GM23338 (cell line): ENCODE measurements at regions not wholly inside any gene's neighbourhood (a gene's known extent, or its start where the extent isn't known, plus 50 kb on each side); places are given as distances from the start of the nearest gene placed in this dataset.

Experiments used
- ATAC-seq: fragments of 200-7000 bp; cut with Tn5 transposase; 3 replicates; pipeline ENCODE4 v1.9.1; 2020
- DNase-seq: peaks from one replicate; pipeline ENCODE4 v3.0.0-alpha.2; 2015; ENCODE audit warnings: low spot score
- H2AFZ ChIP-seq: fragments of 200-600 bp; sonication (generic); 2 replicates; pipeline ENCODE4 v1.8.0; 2016; ENCODE audit warnings: antibody characterized with exemption, mild to moderate bottlenecking, moderate library complexity
- H3F3A ChIP-seq: fragments of 200-600 bp; sonication (generic); replicated peaks from 2 replicates; pipeline ENCODE4 v1.8.0; 2017; ENCODE audit warnings: antibody characterized with exemption, mixed run types, low read depth
- H3K27ac ChIP-seq: fragments of 200-600 bp; sonication (generic); 2 replicates; pipeline ENCODE4 v1.6.1; 2016; ENCODE audit warnings: low read depth
- H3K27me3 ChIP-seq: fragments of 200-600 bp; sonication (generic); 2 replicates; pipeline ENCODE4 v1.8.0; 2016; ENCODE audit warnings: mild to moderate bottlenecking, mixed run types, moderate library complexity; ENCODE audit not compliant: insufficient read depth
- H3K36me3 ChIP-seq: fragments of 200-600 bp; sonication (generic); 2 replicates; pipeline ENCODE4 v1.8.0; 2016; ENCODE audit warnings: mild to moderate bottlenecking; ENCODE audit not compliant: insufficient read depth
- H3K4me1 ChIP-seq: fragments of 200-600 bp; sonication (generic); 2 replicates; pipeline ENCODE4 v1.8.0; 2016; ENCODE audit warnings: mild to moderate bottlenecking, moderate library complexity; ENCODE audit not compliant: insufficient read depth
- H3K4me2 ChIP-seq: fragments of 200-600 bp; sonication (generic); 2 replicates; pipeline ENCODE4 v1.7.1; 2017; ENCODE audit warnings: mixed run types
- H3K4me3 ChIP-seq: fragments of 200-600 bp; sonication (generic); 2 replicates; pipeline ENCODE4 v1.6.1; 2016; ENCODE audit warnings: mixed run types
- H3K79me2 ChIP-seq: fragments of 200-600 bp; sonication (generic); replicated peaks from 2 replicates; pipeline ENCODE4 v1.8.0; 2017; ENCODE audit warnings: mild to moderate bottlenecking; ENCODE audit not compliant: insufficient read depth
- H3K9me2 ChIP-seq: fragments of 200-600 bp; sonication (generic); 2 replicates; pipeline ENCODE4 v1.8.0; 2017; ENCODE audit not compliant: insufficient read depth
- H4K20me1 ChIP-seq: fragments of 200-600 bp; sonication (generic); replicated peaks from 2 replicates; pipeline ENCODE4 v1.8.0; 2017; ENCODE audit warnings: mild to moderate bottlenecking; ENCODE audit not compliant: insufficient read depth
- H3K27ac Mint-ChIP-seq: 2 replicates; pipeline ENCODE4 v1.8.0; 2020; ENCODE audit warnings: inconsistent platforms, mild to moderate bottlenecking, moderate library complexity, mixed read lengths
- H3K27me3 Mint-ChIP-seq: 3 replicates; pipeline ENCODE4 v1.8.0; 2022; ENCODE audit warnings: low read depth, mild to moderate bottlenecking, moderate library complexity, mixed read lengths, inconsistent platforms; ENCODE audit not compliant: insufficient read depth, poor library complexity
- H3K36me3 Mint-ChIP-seq: 3 replicates; pipeline ENCODE4 v1.8.0; 2021; ENCODE audit warnings: low read depth, mild to moderate bottlenecking, inconsistent platforms, moderate library complexity, mixed read lengths
- H3K4me1 Mint-ChIP-seq: 3 replicates; pipeline ENCODE4 v1.8.0; 2020; ENCODE audit warnings: mild to moderate bottlenecking, inconsistent platforms, mixed read lengths
- H3K4me3 Mint-ChIP-seq: 3 replicates; pipeline ENCODE4 v1.8.0; 2021; ENCODE audit warnings: moderate library complexity, mild to moderate bottlenecking, inconsistent platforms, mixed read lengths
- H3K9me3 Mint-ChIP-seq: 3 replicates; pipeline ENCODE4 v1.8.0; 2020; ENCODE audit warnings: moderate library complexity, mild to moderate bottlenecking, inconsistent platforms, mixed read lengths
- CREB1 ChIP-seq: fragments of 250-450 bp; sonication (Bioruptor Pico); IDR thresholded peaks from 2 replicates; pipeline ENCODE4 v1.5.0; 2020; ENCODE audit warnings: low read depth, mild to moderate bottlenecking, moderate library complexity
- EZH2 ChIP-seq: fragments of 200-600 bp; sonication (generic); IDR thresholded peaks from one replicate; pipeline ENCODE4 v1.8.0; 2017; ENCODE audit warnings: antibody characterized with exemption, mild to moderate bottlenecking, low read depth; ENCODE audit not compliant: unreplicated experiment
- EZH2phosphoT487 ChIP-seq: fragments of 200-600 bp; sonication (generic); IDR thresholded peaks from one replicate; pipeline ENCODE4 v1.8.1; 2018; ENCODE audit warnings: antibody characterized with exemption; ENCODE audit not compliant: unreplicated experiment
- JUNB ChIP-seq: IDR thresholded peaks from one replicate; pipeline ENCODE4 v1.6.1; 2016; ENCODE audit warnings: antibody characterized with exemption; ENCODE audit not compliant: unreplicated experiment
- NANOG ChIP-seq: IDR thresholded peaks from 2 replicates; pipeline ENCODE4 v1.6.1; 2016; ENCODE audit warnings: antibody characterized with exemption, borderline replicate concordance
- POLR2AphosphoS5 ChIP-seq: IDR thresholded peaks from 2 replicates; pipeline ENCODE4 v1.6.1; 2016; ENCODE audit warnings: antibody characterized with exemption, low read depth
- STAT1 ChIP-seq: IDR thresholded peaks from one replicate; pipeline ENCODE4 v1.6.1; 2016; ENCODE audit warnings: antibody characterized with exemption; ENCODE audit not compliant: unreplicated experiment
- ZNF114 ChIP-seq: fragments of 250-450 bp; sonication (Bioruptor Pico); IDR thresholded peaks from 2 replicates; pipeline ENCODE4 v1.5.0; 2020; ENCODE audit warnings: mild to moderate bottlenecking, moderate library complexity
- ZNF331 ChIP-seq: fragments of 250-450 bp; sonication (Bioruptor Pico); IDR thresholded peaks from 2 replicates; pipeline ENCODE4 v1.5.0; 2020; ENCODE audit warnings: low read depth, mild to moderate bottlenecking, moderate library complexity
- TF ChIP-seq, protein P1 (sequence below), 2 experiments: fragments of 200-600 bp in 1 of 2; sonication (generic) in 1 of 2; conservative IDR thresholded peaks; 2 replicates each; pipeline versions ENCODE4 v1.5.1 to v1.6.1; 2016 to 2017; ENCODE audit warnings: antibody characterized with exemption in 2 of 2, low read depth in 2 of 2, mild to moderate bottlenecking in 2 of 2, moderate library complexity in 1 of 2
- TF ChIP-seq, protein P2 (sequence below): fragments of 250-450 bp; sonication (Bioruptor Pico); IDR thresholded peaks from 2 replicates; pipeline ENCODE4 v1.5.0; 2020; ENCODE audit warnings: mild to moderate bottlenecking, moderate library complexity
- TF ChIP-seq, protein P3 (sequence below): IDR thresholded peaks from one replicate; pipeline ENCODE4 v1.6.1; 2018; ENCODE audit warnings: antibody characterized with exemption; ENCODE audit not compliant: unreplicated experiment

DNA sequence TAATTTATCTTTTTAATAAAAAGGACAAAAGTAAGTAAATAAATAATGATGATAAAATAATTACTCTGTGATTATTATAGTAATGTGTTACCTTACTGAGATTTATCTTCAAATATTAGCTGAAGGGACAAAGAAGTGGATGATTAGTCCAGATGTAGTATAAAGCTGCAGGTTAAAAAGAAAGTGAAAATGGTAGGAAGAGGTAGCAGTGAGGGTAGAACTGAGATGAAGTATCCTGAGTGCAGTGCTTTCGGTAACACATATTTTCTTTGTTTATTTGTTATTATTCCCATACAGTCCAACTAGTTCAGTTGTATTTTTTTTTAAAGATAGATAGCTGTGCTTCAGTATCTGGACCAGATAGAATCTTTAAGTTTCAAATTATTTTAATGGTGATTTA, 1203.5 kb downstream of the NCAM2 start:
- Histone ChIP-seq H3K36me3 (no peaks in the 10 kb centered on the region; the same call in 1 of the 2 replicates), H3K4me3 (no peak overlapping the region), H4K20me1 (no peaks in the 10 kb centered on the region), H3K4me2 (no peak overlapping the region), H2AFZ (no peak overlapping the region), H3K4me1 (no peaks in the 10 kb centered on the region), H3K27ac (no peak overlapping the region), H3F3A (no peaks in the 10 kb centered on the region), H3K79me2 (no peaks in the 10 kb centered on the region), H3K27me3 (no peaks in the 10 kb centered on the region), H3K9me2 (no peaks in the 10 kb centered on the region)
- no peak for TF ChIP-seq EZH2
- DNase-seq (no peak), ATAC-seq (no peak)
- peaks cover 2% of the 10 kb centered on the region for H3K27me3 Mint-ChIP-seq
- H3K36me3 Mint-ChIP-seq = peaks cover 6% of the 10 kb centered on the region; the same call in 1 of the 3 replicates
- no peak overlapping the region for H3K27ac Mint-ChIP-seq
- H3K9me3 Mint-ChIP-seq = peaks cover 9% of the 10 kb centered on the region
- no peaks in the 10 kb centered on the region for H3K4me1 Mint-ChIP-seq
- no peak overlapping the region for H3K4me3 Mint-ChIP-seq

DNA sequence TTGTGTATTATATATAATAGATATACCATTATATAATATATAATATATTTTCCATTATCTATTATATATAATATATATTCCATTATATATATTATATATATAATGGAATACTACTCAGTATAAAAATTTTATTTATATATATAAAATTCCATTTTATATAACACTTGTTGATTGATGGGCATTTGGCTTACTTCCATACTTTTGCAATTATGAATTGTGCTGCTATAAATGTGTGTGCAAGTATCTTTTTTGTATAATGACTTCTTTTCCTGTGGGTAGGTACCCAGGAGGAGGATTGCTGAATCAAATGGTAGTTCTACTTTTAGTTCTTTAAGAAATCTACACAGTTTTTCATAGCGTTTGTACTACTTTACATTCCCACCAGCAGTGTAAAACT, 1211.1 kb downstream of the NCAM2 start:
- no peak overlapping the region for H3K4me3 ChIP-seq
- ATAC-seq (no peak), DNase-seq (no peak)
- no peaks in the 10 kb centered on the region for H3F3A ChIP-seq
- H3K27ac ChIP-seq = no peak overlapping the region
- Mint-ChIP-seq H3K27me3 (peaks cover 1% of the 10 kb centered on the region), H3K27ac (no peak overlapping the region), H3K9me3 (no peaks in the 10 kb centered on the region), H3K4me1 (no peaks in the 10 kb centered on the region), H3K4me3 (peak overlapping the region; percentile 64; the same call in 2 of the 3 replicates), H3K36me3 (no peaks in the 10 kb centered on the region)
- no peak overlapping the region for H3K4me2 ChIP-seq
- no peaks in the 10 kb centered on the region for H3K79me2 ChIP-seq
- no peaks in the 10 kb centered on the region for H3K27me3 ChIP-seq
- no peaks in the 10 kb centered on the region for H3K36me3 ChIP-seq
- no peak overlapping the region for H2AFZ ChIP-seq
- H4K20me1 ChIP-seq = no peaks in the 10 kb centered on the region
- H3K4me1 ChIP-seq = no peaks in the 10 kb centered on the region
- H3K9me2 ChIP-seq = no peaks in the 10 kb centered on the region
- TF ChIP-seq, protein P1, sequence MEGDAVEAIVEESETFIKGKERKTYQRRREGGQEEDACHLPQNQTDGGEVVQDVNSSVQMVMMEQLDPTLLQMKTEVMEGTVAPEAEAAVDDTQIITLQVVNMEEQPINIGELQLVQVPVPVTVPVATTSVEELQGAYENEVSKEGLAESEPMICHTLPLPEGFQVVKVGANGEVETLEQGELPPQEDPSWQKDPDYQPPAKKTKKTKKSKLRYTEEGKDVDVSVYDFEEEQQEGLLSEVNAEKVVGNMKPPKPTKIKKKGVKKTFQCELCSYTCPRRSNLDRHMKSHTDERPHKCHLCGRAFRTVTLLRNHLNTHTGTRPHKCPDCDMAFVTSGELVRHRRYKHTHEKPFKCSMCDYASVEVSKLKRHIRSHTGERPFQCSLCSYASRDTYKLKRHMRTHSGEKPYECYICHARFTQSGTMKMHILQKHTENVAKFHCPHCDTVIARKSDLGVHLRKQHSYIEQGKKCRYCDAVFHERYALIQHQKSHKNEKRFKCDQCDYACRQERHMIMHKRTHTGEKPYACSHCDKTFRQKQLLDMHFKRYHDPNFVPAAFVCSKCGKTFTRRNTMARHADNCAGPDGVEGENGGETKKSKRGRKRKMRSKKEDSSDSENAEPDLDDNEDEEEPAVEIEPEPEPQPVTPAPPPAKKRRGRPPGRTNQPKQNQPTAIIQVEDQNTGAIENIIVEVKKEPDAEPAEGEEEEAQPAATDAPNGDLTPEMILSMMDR (conservative IDR thresholded peaks at IDR 0.05; ENCODE audit: low read depth in 2 of 2) = no peak
- no peak for TF ChIP-seq ZNF114 (CRISPR knock-in tag)
- no peak for TF ChIP-seq POLR2AphosphoS5
- no peak for TF ChIP-seq EZH2
- no peak for TF ChIP-seq CREB1
- TF ChIP-seq, protein P2, sequence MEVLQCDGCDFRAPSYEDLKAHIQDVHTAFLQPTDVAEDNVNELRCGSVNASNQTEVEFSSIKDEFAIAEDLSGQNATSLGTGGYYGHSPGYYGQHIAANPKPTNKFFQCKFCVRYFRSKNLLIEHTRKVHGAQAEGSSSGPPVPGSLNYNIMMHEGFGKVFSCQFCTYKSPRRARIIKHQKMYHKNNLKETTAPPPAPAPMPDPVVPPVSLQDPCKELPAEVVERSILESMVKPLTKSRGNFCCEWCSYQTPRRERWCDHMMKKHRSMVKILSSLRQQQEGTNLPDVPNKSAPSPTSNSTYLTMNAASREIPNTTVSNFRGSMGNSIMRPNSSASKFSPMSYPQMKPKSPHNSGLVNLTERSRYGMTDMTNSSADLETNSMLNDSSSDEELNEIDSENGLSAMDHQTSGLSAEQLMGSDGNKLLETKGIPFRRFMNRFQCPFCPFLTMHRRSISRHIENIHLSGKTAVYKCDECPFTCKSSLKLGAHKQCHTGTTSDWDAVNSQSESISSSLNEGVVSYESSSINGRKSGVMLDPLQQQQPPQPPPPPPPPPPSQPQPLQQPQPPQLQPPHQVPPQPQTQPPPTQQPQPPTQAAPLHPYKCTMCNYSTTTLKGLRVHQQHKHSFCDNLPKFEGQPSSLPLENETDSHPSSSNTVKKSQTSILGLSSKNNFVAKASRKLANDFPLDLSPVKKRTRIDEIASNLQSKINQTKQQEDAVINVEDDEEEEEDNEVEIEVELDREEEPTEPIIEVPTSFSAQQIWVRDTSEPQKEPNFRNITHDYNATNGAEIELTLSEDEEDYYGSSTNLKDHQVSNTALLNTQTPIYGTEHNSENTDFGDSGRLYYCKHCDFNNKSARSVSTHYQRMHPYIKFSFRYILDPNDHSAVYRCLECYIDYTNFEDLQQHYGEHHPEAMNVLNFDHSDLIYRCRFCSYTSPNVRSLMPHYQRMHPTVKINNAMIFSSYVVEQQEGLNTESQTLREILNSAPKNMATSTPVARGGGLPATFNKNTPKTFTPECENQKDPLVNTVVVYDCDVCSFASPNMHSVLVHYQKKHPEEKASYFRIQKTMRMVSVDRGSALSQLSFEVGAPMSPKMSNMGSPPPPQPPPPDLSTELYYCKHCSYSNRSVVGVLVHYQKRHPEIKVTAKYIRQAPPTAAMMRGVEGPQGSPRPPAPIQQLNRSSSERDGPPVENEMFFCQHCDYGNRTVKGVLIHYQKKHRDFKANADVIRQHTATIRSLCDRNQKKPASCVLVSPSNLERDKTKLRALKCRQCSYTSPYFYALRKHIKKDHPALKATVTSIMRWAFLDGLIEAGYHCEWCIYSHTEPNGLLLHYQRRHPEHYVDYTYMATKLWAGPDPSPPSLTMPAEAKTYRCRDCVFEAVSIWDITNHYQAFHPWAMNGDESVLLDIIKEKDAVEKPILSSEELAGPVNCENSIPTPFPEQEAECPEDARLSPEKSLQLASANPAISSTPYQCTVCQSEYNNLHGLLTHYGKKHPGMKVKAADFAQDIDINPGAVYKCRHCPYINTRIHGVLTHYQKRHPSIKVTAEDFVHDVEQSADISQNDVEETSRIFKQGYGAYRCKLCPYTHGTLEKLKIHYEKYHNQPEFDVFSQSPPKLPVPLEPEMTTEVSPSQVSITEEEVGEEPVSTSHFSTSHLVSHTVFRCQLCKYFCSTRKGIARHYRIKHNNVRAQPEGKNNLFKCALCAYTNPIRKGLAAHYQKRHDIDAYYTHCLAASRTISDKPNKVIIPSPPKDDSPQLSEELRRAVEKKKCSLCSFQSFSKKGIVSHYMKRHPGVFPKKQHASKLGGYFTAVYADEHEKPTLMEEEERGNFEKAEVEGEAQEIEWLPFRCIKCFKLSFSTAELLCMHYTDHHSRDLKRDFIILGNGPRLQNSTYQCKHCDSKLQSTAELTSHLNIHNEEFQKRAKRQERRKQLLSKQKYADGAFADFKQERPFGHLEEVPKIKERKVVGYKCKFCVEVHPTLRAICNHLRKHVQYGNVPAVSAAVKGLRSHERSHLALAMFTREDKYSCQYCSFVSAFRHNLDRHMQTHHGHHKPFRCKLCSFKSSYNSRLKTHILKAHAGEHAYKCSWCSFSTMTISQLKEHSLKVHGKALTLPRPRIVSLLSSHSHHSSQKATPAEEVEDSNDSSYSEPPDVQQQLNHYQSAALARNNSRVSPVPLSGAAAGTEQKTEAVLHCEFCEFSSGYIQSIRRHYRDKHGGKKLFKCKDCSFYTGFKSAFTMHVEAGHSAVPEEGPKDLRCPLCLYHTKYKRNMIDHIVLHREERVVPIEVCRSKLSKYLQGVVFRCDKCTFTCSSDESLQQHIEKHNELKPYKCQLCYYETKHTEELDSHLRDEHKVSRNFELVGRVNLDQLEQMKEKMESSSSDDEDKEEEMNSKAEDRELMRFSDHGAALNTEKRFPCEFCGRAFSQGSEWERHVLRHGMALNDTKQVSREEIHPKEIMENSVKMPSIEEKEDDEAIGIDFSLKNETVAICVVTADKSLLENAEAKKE (CRISPR knock-in tag) = no peak
- TF ChIP-seq JUNB = no peak
- no peak for TF ChIP-seq ZNF331 (CRISPR knock-in tag)
- TF ChIP-seq NANOG = no peak
- no peak for TF ChIP-seq STAT1
- TF ChIP-seq, protein P3, sequence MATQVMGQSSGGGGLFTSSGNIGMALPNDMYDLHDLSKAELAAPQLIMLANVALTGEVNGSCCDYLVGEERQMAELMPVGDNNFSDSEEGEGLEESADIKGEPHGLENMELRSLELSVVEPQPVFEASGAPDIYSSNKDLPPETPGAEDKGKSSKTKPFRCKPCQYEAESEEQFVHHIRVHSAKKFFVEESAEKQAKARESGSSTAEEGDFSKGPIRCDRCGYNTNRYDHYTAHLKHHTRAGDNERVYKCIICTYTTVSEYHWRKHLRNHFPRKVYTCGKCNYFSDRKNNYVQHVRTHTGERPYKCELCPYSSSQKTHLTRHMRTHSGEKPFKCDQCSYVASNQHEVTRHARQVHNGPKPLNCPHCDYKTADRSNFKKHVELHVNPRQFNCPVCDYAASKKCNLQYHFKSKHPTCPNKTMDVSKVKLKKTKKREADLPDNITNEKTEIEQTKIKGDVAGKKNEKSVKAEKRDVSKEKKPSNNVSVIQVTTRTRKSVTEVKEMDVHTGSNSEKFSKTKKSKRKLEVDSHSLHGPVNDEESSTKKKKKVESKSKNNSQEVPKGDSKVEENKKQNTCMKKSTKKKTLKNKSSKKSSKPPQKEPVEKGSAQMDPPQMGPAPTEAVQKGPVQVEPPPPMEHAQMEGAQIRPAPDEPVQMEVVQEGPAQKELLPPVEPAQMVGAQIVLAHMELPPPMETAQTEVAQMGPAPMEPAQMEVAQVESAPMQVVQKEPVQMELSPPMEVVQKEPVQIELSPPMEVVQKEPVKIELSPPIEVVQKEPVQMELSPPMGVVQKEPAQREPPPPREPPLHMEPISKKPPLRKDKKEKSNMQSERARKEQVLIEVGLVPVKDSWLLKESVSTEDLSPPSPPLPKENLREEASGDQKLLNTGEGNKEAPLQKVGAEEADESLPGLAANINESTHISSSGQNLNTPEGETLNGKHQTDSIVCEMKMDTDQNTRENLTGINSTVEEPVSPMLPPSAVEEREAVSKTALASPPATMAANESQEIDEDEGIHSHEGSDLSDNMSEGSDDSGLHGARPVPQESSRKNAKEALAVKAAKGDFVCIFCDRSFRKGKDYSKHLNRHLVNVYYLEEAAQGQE = no peak
- TF ChIP-seq EZH2phosphoT487 = no peak
